Heart left ventricle (tissue), 16 donors: ENCODE measurements at regions not wholly inside any gene's neighbourhood (a gene's known extent, or its start where the extent isn't known, plus 50 kb on each side); places are given as distances from the start of the nearest gene placed in this dataset.

Experiments
- ATAC-seq, 4 donors: fragments of 200-7000 bp; cut with Tn5 transposase; one replicate each; pipeline ENCODE4 v1.9.1; 2020 to 2022; ENCODE audit warnings: moderate library complexity in 4 of 4, mild to moderate bottlenecking in 3 of 4, moderate number of reproducible peaks in 1 of 4
- DNase-seq, 5 donors: peaks; one replicate each; pipeline ENCODE4 v3.0.0-alpha.2; 2020
- H3K27ac ChIP-seq, 12 donors: fragments of 200-600 bp; sonication (generic) in 4 of 12; one replicate each; pipeline versions ENCODE4 v1.5.0 to v1.8.0; 2016 to 2022; ENCODE audit warnings: mild to moderate bottlenecking in 2 of 12
- H3K27me3 ChIP-seq, 9 donors: fragments of 200-600 bp; sonication (generic) in 2 of 9; one replicate each; pipeline versions ENCODE4 v1.5.1 to v1.8.0; 2016 to 2022; ENCODE audit warnings: mild to moderate bottlenecking in 3 of 9
- H3K36me3 ChIP-seq, 9 donors: fragments of 200-600 bp; sonication (generic) in 2 of 9; one replicate each; pipeline versions ENCODE4 v1.5.0 to v1.8.0; 2018 to 2022; ENCODE audit warnings: mild to moderate bottlenecking in 2 of 9
- H3K4me1 ChIP-seq, 12 donors: fragments of 200-600 bp; sonication (generic) in 4 of 12; one replicate each; pipeline versions ENCODE4 v1.5.0 to v1.8.0; 2016 to 2022; ENCODE audit warnings: mild to moderate bottlenecking in 3 of 12
- H3K4me3 ChIP-seq, 12 donors: fragments of 200-600 bp; sonication (generic) in 4 of 12; one replicate each; pipeline versions ENCODE4 v1.5.0 to v1.8.0; 2017 to 2022; ENCODE audit warnings: mild to moderate bottlenecking in 9 of 12, moderate library complexity in 4 of 12
- H3K9me3 ChIP-seq, 12 donors: fragments of 200-600 bp; sonication (generic) in 4 of 12; one replicate each; pipeline versions ENCODE4 v1.5.0 to v1.8.0; 2016 to 2022; ENCODE audit warnings: mild to moderate bottlenecking in 1 of 12
- CTCF ChIP-seq, 12 donors: fragments of 200-600 bp; sonication (generic) in 4 of 12; IDR thresholded peaks; one replicate each; pipeline versions ENCODE4 v1.5.0 to v1.8.0; 2018 to 2022; ENCODE audit warnings: antibody characterized with exemption in 12 of 12, mild to moderate bottlenecking in 5 of 12
- POLR2A ChIP-seq, 2 donors: fragments of 450-650 bp; IDR thresholded peaks; one replicate each; pipeline ENCODE4 v1.6.1; 2017; ENCODE audit warnings: antibody characterized with exemption in 2 of 2, mild to moderate bottlenecking in 2 of 2, moderate library complexity in 2 of 2
- WGBS, 4 donors: extraction: QIAGEN DNeasy Blood & Tissue Kit in 2 of 4; methylation state at CpG; one replicate each; pipeline versions ENCODE4 v1.1.5 to v1.1.7; 2013 to 2018; 5-methylcytosine and 5-hydroxymethylcytosine counted together
- intact Hi-C, 10 donors: fragments of 100-400 bp; cut with DNase I; formaldehyde crosslinking; loops; one replicate each; pipeline versions ENCODE4 v1.11.1 to v1.14.2; 2022
- donor health status: ischemic (EF 13 %, LVEDD 7.1; RV severe dilation, severe dysfunction).
- donor health status: healthy with polysubstance abuse.
- donor health status: DM: no; HTN: yes; CAD: no.
- donor health status: DM: no; HTN: no; CAD: no.
- donor health status: ischemic (EF 25% LVEDD 6.9; RV normal size, moderate dysfunction).
- donor health status: ischemic (EF 25% LVEDD 5.7; RV mildly dilated, moderate dysfunction).
- donor health status: healthy.
- donor health status: DM: yes; HTN: yes; CAD: no.
- donor health status: ischemic (EF 35%, LVEDD 5.7; RV mildly dilated, moderate dysfunction).
- donor health status: nonischemic (EF 11% LVEDD 7.7; RV severe dilation, severe dysfunction).
- donor health status: DM: yes; HTN: yes; CAD: no.
- donor health status: PGD.
- donor health status: ischemic (EF 29% LVEDD 5.4; RV normal size, mild dysfunction).
- donor health status: nonischemic (EF 23%, LVEDD 6.1; RV moderate dilation, normal function).

- no peak for TF ChIP-seq CTCF (IDR thresholded peaks at IDR 0.05)
- TF ChIP-seq POLR2A (IDR thresholded peaks at IDR 0.05), result no peak
- no peak overlapping the region for H3K4me3 ChIP-seq
- H3K27ac ChIP-seq, result no peak overlapping the region
- ATAC-seq, result peak in 1 of 4 donors; percentile 26
- H3K4me1 ChIP-seq, result no peaks in the 10 kb centered on the region
- peaks cover 0 to 6% (median 0%) of the 10 kb centered on the region in 9 donors for H3K27me3 ChIP-seq
- peak in 1 of 5 donors; percentile 7 for DNase-seq
- 89 to 94% (median 90%) methylated on average over 5 of the region's 5 CpGs for WGBS, 4 donors
- intact Hi-C loops, result no loop called here
- no peaks in the 10 kb centered on the region for H3K9me3 ChIP-seq
- H3K36me3 ChIP-seq, result no peaks in the 10 kb centered on the region
These were observed 117.2 kb upstream of the ADCY1 start for GRCh38 chr7:45456747-45457524.

GRCh38 chr7:45457591-45457990, 116.6 kb upstream of the ADCY1 start:
- H3K4me3 ChIP-seq, result no peak overlapping the region
- TF ChIP-seq CTCF (IDR thresholded peaks at IDR 0.05), result no peak
- TF ChIP-seq POLR2A (IDR thresholded peaks at IDR 0.05), result no peak
- no peak for ATAC-seq
- H3K27ac ChIP-seq, result no peak overlapping the region
- DNase-seq, result no peak
- H3K9me3 ChIP-seq, result no peaks in the 10 kb centered on the region
- intact Hi-C loops, result no loop called here
- H3K27me3 ChIP-seq, result peaks cover 0 to 6% (median 0%) of the 10 kb centered on the region in 9 donors
- 43 to 65% (median 57%) methylated on average over 3 of the region's 3 CpGs for WGBS, 4 donors
- H3K36me3 ChIP-seq, result no peaks in the 10 kb centered on the region
- no peaks in the 10 kb centered on the region for H3K4me1 ChIP-seq

- 54 to 64% (median 60%) methylated on average over 4 of the region's 4 CpGs for WGBS, 4 donors
- H3K27me3 ChIP-seq, result no peaks in the 10 kb centered on the region
- no peak overlapping the region for H3K4me3 ChIP-seq
- TF ChIP-seq CTCF (IDR thresholded peaks at IDR 0.05) (no peak), POLR2A (IDR thresholded peaks at IDR 0.05) (no peak)
- H3K9me3 ChIP-seq, result peaks cover 0 to 7% (median 2%) of the 10 kb centered on the region in 12 donors
- ATAC-seq (no peak), DNase-seq (no peak)
- H3K4me1 ChIP-seq, result no peaks in the 10 kb centered on the region
- no peaks in the 10 kb centered on the region for H3K36me3 ChIP-seq
- H3K27ac ChIP-seq, result no peak overlapping the region
- intact Hi-C loops, result no loop called here
These were observed 114.7 kb upstream of the ADCY1 start for GRCh38 chr7:45459476-45459875.

- TF ChIP-seq POLR2A (IDR thresholded peaks at IDR 0.05), result no peak
- TF ChIP-seq CTCF (IDR thresholded peaks at IDR 0.05), result no peak
- DNase-seq (no peak), ATAC-seq (no peak)
- peaks cover 0 to 7% (median 2%) of the 10 kb centered on the region in 12 donors for H3K9me3 ChIP-seq
- 85 to 95% (median 89%) methylated on average over 3 of the region's 3 CpGs for WGBS, 4 donors
- no peaks in the 10 kb centered on the region for H3K27me3 ChIP-seq
- no peak overlapping the region for H3K4me3 ChIP-seq
- no peaks in the 10 kb centered on the region for H3K36me3 ChIP-seq
- no peaks in the 10 kb centered on the region for H3K4me1 ChIP-seq
- intact Hi-C loops, result no loop called here
- no peak overlapping the region for H3K27ac ChIP-seq
These were observed 113.8 kb upstream of the ADCY1 start for GRCh38 chr7:45460379-45460778.
